Smooth muscle cell of the brain vasculature (primary cell): ENCODE measurements at regions not wholly inside any gene's neighbourhood (a gene's known extent, or its start where the extent isn't known, plus 50 kb on each side); places are given as distances from the start of the nearest gene placed in this dataset.

Experiments
- DNase-seq: peaks from one replicate; pipeline ENCODE4 v3.0.0-alpha.2; 2012; ENCODE audit warnings: low read depth, low spot score

DNA sequence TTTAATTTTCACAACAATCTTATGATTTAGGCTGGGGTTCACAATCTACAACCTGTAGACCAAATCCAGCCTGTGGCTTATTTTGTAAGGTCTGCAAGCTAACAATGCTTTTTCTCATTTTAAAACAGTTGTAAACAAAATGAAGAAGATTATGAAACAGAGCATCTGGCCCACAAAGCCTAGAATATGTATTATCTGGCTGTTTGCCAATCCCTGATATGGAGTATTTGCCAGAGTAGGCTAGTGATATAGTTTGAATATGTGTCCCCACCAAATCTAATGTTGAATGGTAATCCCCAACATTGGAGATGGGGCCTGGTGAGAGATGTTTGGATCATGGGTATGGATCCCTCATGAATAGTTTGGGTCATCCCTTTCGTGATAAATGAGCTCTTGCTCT is 201.8 kb downstream of the DHX35 start:
- DNase-seq: no peak

DNA sequence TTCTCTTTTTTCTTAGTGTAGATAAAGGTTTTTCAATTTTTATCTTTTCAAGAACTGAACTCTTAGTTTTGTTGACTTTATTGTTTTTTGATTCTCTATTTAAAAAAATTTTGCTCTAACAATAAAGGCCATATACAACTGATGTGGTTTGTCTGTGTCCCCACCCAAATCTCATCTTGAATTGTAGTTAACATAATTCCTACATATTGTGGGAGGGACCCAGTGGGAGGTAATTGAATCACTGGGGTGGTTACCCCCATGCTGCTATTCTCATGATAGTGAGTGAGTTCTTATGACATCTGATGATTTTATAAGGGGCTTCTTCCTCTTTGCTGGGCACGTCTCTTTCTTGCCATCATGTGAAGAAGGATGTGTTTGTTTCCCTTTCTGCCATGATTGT is 199.8 kb downstream of the DHX35 start:
- DNase-seq: no peak

DNA sequence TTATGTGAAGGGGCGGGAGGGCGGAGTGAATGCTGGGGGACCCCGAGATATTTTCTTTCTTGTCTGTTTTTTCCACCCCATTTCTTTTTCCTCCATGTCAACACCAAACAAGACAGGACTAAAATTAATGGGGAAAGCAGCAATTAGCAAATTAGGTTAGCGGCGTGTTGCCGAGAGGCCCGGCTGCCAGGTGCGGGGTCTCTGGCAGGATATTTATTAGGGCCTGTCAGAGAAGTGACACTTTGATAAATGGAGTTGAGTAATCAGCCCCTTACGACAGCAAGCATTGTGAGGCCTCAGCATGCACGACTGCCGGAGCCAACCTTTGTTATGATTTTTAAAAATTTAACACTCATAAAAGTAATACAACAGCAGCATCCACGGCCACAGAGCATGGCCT is 193.8 kb downstream of the DHX35 start:
- DNase-seq: no peak

DNA sequence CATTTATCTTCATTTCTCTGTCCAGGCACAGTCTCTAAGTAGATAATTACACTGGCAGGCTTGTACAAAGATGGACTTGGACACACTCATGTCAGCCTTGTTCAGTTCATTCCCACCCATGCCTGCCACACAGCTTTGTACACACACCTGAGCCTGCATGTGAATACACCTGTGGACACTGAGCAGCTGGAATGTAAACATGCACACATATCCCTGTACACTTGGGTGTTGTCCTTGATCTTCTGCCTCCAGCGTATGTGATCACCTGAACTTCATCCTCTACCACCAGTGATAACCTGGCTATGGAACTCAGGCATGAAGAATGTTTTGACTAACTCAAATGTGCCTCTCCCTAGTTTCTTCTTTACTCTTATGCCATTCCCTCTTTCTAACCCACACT is 190.6 kb downstream of the DHX35 start:
- no peak for DNase-seq

DNA sequence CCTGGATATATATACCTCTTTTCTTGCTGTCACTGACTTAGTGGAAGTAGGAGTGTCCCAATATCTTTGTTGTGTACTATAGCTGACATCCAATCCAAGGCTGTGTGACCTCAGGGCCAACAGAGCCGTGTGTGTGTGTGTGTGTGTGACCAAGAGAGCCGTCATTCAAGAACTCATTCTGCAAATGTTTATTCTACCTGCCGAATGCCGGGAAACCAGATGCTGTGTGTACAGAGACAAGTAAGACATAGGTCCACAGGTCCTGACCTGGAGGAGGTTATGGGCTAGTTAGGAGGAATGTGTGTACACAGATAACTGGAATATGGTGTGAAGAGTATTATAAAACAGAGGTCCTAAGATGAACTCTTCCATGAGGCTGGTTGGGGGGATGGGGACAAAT is 190.0 kb downstream of the DHX35 start:
- DNase-seq: no peak

DNA sequence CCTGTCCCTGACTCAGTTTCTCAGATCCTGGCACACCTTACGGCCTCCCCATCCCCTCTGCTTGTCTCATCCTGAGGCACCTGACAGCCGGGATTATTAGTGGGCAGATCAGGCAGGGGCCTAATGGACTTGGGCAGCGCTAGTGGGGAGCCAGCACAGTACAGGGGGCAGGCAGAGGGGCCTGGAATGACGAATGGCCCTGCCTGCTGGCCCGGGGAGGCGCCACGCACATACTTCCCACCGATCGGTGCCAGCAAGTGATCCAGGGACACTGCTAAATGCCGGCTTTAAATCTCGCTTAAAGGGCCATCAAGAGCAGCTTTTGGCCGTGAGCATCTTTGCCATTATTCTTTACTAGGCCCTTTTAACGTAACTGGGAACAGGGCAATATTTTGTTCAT is 188.4 kb downstream of the DHX35 start:
- DNase-seq: no peak

DNA sequence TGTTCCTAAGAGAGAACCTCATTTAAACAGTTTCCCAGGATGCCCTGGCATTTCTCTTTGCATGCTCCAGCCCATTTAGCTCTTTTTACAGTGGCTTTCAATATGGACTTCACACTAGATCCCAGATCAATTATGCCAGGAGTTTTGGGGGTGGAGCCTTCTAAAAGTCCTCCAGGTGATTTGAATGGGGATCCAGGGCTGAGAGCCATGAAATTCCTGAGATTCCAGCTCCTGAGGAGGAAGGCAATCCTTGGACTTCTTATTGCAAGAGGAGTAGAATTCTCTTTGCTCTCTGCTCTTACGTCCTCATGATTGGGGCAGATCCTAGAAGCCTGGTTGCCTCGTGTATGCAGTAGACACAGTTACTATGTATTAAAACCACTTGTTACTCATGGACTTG is 184.2 kb downstream of the DHX35 start:
- no peak for DNase-seq

DNA sequence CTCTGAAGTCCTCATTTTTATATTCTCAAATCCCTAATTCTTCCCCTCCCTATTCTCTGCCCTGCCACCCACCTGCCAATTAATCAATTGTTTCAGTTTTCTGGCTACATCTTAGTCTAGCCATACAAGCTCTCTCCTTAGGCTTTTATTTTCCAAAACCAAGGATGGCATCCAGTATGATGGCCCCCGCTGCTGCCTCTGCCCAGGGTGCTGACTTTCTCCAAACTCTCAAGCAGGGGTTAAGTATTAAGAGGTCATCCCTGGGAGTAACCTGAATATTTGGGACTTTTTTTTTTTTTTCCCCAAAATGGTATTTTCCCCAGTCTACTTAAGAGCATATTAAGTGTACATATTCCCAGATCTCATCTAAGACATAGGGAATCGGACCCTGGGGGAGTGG is 183.8 kb downstream of the DHX35 start:
- no peak for DNase-seq

DNA sequence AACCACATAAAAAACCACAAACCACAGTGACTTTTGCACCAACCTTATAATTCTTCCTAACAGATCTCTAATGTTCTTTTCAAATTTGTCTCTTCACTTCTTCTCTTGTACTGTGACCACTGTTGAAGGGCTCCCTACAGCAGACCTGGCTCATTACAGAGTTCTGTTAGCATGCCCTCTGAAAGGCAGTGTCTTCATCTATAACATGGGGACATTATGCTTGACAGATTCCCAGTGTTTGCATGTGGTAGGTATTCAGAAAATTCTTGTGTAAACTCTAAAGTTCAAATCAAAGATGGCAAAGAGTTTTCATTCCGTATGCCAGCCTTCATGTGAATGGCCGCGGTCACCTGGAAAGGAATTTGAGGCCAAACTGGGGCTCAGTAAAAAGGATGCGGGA is 182.6 kb downstream of the DHX35 start:
- no peak for DNase-seq

DNA sequence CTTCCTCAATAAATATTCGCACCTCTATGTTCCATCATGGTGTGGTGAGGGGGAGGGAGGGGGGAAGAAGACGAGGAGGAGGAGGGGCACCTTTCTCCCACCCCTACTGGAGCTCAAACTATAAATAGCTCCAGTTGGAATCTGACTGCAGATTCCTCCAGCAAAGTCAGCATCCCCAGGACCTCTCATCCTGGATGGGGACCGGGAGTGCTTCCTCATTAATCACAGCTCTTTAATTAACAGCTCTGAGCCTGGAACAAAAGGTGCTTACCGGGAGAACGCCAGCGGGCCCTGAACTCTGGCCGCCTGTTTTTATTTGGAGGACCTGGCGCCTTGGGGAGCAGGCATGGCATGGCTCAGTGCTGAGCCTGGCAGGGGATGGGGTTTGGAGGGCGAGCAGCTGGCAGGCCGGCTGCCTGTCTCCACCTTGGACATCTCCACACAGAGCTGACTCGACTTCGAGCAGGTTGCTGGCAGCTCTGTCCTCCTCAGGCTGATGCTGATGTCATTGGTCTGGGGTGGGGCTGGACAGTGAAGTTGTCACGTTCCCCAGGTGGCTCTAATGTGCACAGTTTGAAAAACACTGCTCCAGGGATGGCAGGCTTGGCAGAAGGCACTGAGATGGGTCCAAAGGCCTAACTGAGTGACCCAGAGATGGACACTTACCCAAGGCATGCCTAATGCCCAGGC is 180.4 kb downstream of the DHX35 start:
- no peak for DNase-seq

DNA sequence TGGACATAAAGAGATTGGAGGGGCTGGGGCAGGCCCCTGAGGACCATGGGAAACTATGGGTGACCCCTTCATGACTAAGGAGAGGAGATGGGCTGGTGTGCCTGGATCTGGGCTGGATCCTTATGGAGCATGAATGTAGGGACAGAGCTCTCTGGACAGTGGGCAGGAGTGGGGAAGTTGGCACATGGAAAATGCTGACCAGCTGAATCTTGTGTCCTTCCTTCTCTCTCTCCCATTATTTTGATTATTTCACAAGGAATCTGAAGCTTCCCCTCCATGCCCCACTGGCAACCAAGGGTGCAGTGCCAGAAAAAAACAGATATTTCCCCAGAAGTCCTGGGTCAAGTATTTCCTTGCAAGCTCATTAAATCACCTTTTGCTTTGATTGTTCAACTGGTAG is 175.2 kb downstream of the DHX35 start:
- no peak for DNase-seq

DNA sequence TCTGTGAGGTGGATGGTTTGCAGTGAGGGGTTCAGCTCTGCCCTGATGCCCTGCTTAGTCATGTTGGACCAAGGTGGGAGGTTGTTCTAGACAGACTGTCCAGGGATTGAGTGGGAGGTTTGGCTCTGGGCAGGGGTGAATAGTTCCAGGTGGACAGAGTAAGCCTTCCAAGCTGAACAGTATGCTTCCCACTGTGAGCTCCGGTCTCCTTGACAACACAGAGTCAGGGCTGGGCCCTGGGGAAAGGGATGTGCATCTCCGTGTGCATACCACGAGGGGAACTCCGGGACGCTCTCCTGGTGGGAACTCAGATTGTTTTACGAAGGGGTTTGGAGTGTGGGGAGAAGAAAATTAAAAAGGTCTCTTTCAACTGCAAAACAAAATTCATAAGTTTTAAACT is 174.7 kb downstream of the DHX35 start:
- no peak for DNase-seq

DNA sequence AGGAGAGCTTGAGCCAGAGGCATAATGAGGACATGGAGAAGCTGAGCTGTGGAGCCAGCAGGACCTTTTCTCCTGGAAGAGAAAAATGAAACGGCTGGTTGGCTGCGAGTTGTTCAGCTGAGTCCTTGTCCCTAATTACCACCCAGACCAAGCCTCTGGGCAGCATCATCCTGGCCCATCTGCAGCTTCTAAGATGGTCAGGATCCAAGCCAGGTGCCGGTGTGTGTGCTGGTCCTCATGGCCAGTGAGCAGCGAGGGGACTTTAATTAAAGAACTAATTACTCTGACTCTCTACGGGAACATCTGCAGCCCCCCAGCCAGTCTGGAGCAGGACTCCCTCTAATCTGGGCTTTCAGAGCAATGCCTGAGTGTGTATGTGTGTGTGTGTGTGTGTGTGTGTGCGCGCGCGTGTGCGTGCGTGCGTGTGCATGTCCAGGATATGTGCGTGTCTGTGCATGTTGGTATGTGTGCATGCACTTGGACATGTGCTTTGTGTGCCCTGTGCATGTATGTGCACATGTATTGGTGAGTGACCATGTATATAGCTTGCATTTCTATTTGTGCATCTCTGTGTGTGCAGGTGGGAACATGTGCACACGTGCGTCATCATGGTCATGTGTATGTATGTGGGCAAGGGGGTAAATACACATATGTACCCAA is 173.9 kb downstream of the DHX35 start:
- DNase-seq: no peak

DNA sequence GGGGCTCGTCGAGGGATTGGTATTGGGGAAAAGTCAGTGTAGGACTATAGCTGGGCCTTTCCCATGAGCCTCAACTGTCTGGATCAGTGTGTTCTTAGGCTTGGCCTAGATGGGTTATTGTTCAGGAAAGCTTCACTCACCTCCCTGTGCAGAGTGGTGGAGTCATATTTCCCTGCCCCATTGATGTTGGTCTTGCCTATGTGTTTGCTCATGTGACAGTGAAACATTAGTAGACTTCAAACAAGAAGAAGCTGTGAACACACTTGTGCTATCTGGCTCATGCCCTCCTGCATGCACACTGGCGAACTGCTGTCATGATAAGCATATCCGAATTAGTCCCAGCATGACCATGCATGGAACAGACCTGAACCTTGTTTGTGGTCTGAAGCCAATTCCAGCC is 171.1 kb downstream of the DHX35 start:
- DNase-seq: no peak

DNA sequence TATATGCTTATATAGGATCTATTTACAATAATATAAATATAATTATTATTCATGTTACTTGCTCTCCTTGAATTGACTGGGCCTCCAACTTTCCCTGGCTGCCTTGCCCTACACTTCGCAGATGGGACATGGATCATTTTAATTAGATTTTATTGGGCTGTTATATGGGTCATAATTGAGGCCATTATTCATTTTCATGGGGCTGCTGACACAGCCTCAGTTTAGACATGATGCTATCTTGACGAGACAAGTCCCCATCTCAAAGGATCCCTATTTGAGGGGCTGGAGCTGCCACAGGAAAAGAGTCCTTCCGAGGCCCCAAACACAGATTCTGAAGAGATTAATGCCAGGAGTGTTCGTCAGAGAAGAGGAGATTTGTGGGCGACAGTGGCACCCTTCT is 170.4 kb downstream of the DHX35 start:
- no peak for DNase-seq

DNA sequence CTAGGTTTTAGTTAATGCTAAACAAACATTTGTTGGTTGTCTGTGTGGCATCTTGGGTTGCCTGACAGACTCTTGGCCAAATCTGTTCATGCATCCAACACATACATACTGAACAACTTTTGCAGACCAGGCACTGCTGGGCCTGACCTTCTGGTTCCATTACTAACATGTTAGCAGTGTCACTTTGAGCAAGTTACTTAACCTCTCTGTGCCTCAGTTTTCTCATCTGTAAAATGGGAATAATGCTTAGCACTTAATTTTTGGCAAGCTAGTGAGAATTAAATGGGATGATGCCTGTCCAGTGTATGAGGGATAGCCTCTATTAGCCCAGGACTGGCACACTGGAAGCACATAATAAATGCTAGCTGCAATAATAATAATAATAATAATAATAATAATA is 169.9 kb downstream of the DHX35 start:
- no peak for DNase-seq

DNA sequence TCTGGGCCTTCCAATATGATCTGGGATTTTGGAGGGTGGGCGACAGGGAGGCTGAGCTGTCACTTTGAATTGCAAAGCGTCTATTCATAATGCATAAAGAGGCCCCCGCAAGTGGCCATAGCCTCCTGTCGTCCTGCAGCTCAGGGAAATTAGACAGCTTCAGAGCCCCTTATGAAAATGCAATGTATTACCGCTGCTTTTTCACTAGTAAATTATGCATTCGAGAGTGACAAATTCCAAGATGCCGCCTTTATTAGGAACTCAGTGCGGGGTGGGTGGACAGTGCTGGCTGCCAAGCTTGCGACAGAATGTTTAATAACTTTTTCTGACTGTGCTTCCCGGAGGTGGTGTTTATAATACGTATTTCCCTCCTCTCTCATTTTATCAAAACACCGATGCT is 168.5 kb downstream of the DHX35 start:
- DNase-seq: no peak

DNA sequence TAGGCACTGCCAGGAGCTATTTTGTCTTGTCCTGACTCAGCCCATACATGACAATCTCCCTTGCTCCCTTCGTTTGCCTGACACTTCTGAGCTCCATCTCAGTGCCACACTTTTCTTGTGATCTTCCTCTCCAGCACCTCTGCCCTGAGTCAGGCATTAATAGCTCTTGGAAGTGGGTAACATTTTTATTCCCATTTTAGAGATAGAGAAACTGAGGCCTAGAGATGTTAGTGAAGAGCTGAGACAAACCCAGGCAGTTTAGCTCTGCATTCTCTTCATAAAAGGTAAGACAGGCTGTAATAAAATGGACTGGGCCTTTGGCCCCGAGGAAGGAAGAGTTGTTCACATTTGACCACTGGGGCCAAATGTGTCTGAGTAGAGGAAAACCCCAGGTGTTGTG is 167.4 kb downstream of the DHX35 start:
- no peak for DNase-seq

DNA sequence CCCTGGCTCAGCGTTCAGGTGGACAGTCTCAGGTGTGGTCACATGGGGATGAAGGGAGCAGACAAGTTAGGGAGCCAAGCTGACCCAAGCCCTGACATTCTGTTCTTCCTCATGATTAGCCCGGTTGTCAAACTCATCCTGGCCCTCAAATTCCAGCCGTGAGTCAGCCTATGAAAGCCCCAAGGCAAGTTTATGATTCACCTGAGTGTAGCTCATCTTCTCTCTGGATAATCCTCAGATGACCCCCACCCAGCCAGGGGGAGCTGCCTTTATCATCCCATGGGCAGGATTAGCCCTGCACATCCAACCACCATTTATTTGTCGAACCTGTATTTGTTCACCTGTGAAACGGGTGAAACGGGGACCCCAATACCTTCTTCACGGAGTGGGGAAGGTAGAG is 161.9 kb downstream of the DHX35 start:
- no peak for DNase-seq

DNA sequence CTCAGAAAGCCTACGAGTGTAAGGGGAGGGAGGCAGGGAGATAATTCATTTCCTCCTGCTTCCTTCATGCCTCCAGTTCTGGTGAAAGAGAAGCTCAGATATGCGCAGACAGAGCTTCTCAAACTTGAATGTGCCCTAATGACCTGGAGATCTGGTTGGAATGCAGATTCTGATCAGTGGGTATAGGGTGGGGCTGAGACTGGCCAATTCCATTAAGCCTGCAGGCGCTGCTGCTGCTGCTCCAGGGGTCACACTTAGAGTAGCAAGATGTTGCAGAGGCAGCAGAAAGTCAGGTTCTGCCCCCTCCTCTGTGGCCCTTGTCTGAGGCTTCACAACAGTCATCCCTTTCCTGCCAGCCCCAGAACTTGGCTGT is 161.0 kb downstream of the DHX35 start:
- no peak for DNase-seq

DNA sequence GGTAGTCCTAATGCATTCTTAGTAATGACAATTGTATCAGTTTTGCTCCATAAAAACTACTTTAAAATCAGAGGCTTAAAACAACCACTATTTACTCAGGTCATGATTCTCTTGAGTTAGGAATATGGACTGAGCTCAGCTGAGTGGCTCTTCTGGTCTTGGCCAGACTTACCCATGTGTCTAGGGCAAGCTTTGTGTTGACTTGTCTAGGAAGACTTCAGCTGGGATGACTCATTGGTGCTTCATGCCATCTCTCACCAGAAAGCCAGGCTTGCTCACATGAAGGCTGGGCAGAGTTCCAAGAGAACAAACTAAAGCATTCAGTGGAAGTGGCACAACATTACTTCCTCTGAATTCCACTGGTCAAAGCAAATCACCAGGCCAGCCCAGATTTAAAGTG is 155.3 kb downstream of the DHX35 start:
- no peak for DNase-seq

DNA sequence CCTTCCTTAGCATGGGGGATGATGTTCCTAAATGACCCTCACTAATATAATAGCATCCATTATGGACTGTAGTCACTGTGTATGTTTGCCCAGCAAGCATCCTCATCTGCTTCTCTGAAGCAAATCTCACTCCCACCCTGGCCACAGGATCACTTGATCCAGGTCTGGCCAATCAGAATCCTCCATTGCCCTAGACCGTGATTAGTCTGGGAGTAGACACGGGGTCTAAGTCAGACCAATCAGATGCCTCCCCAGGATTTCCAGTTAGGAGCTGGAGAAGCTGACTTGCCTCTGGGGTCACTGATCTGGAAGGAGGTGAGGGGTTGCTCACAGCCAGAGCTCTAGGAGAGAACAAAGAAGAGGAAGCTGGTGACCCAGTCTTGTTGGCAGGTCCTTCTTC is 153.9 kb downstream of the DHX35 start:
- DNase-seq: no peak

DNA sequence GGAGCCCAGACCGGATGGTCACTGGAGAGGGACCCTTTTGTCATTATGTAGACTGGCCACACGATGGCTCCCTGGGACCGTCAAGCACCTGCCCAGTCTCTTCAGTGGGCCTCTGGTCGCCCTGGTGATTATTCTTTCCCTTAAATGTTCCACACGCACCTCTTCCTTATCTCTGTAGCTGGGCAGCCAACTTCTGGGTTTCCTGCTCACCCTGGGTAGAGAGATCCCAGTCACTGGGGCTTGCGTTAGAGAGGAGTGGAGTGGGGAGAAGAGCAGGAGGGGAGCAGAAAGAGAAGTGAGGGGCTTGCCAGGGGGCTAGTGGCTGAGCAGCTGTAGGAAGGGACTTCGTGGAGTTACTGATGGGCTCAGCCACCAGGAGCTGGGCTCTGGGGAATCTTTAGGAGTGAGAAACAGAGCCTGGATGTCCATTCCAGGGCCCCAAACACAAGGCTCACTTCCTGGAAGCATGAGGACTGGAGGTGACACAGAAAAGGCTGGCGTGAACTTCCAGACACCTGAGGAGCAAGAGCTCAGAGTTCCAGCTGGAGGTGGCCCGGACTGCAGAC is 150.1 kb downstream of the DHX35 start:
- DNase-seq: peak; percentile 7
